Duodenal mucosa (tissue), 2 donors: ENCODE measurements at regions not wholly inside any gene's neighbourhood (a gene's known extent, or its start where the extent isn't known, plus 50 kb on each side); places are given as distances from the start of the nearest gene placed in this dataset.
"Not testable (repeated sequence)": the region's sequence is repeated elsewhere in the genome, so short reads cannot be mapped to it uniquely, and the experiment has no call there.

ENCODE experiments used
- H3K27ac ChIP-seq: one replicate; pipeline ENCODE4 v1.7.0; 2013; ENCODE audit warnings: low read depth, low read length
- H3K27me3 ChIP-seq, 2 donors: one replicate each; pipeline ENCODE4 v1.7.0; 2013; ENCODE audit warnings: low read length in 2 of 2, control low read depth in 1 of 2; ENCODE audit not compliant: insufficient read depth in 2 of 2, control insufficient read depth in 1 of 2
- H3K36me3 ChIP-seq, 2 donors: one replicate each; pipeline ENCODE4 v1.7.0; 2013; ENCODE audit warnings: low read length in 2 of 2, control low read depth in 1 of 2; ENCODE audit not compliant: insufficient read depth in 2 of 2, control insufficient read depth in 1 of 2
- H3K4me1 ChIP-seq, 2 donors: one replicate each; pipeline ENCODE4 v1.7.0; 2013; ENCODE audit warnings: low read length in 2 of 2, control low read depth in 1 of 2; ENCODE audit not compliant: insufficient read depth in 2 of 2, control insufficient read depth in 1 of 2
- H3K4me3 ChIP-seq, 2 donors: one replicate each; pipeline ENCODE4 v1.7.0; 2013; ENCODE audit warnings: low read length in 2 of 2, low read depth in 1 of 2
- H3K9ac ChIP-seq, 2 donors: one replicate each; pipeline ENCODE4 v1.7.0; 2013; ENCODE audit warnings: low read length in 2 of 2, low read depth in 1 of 2
- H3K9me3 ChIP-seq, 2 donors: one replicate each; pipeline ENCODE4 v1.7.0; 2013; ENCODE audit warnings: low read length in 2 of 2, control low read depth in 1 of 2; ENCODE audit not compliant: control insufficient read depth in 1 of 2

DNA sequence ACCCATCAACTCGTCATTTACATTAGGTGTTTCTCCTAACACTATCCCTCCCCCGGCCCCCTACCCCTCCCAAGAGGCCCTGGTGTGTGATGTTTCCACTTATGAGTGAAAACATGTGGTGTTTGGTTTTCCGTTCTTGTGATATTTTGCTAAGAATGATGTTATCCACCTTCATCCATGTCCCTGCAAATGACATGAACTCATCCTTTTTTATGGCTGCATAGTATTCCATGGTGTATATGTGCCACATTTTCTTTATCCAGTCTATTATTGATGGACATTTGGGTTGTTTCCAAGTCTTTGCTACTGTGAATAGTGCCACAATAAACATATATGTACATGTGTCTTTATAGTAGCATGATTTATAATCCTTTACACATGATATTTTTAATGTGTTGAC lies 1914.8 kb upstream of the RAG2 start:
- H3K9me3 ChIP-seq, H3K27ac ChIP-seq, H3K4me3 ChIP-seq, H3K9ac ChIP-seq, H3K27me3 ChIP-seq, H3K36me3 ChIP-seq, H3K4me1 ChIP-seq: not testable (repeated sequence)

DNA sequence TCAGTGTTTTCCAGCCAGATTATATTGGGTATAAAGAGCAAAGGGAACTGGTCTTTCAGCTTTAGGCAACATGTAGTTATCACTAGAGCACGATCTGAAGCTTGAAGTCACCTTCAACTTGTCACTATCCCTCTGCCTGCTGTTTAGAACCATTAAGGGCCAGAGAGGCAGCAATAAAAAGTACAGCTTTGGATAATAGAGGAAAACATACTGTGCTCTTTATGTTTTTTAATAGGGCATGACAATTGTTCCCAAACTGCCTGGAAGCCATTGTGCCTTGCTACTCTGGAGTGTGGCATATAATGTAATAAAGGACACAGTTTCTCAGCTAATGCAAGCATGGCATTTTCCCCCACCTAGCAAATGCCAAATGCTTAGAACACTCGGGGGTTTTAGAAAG lies 1912.0 kb upstream of the RAG2 start:
- no peaks in the 10 kb centered on the region for H3K4me1 ChIP-seq
- no peaks in the 10 kb centered on the region for H3K36me3 ChIP-seq
- H3K9me3 ChIP-seq = no peaks in the 10 kb centered on the region

DNA sequence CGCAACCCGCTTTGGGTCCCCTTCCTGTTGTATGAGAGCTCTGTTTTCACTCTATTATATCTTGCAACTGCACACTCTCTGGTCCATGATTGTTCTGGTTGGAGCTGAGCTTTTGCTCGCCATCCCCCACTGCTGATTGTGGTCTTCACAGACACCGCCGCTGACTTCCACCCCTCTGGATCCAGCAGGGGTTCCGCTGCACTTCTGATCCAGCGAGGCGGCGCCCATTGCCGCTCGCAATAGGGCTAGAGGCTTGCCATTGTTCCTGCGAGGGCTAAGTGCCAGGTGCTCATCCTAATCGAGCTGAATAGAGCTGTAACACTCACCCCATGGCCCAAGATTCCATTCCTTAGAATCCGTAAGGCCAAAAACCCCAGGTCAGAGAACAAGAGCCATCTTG lies 1905.8 kb upstream of the RAG2 start:
- Histone ChIP-seq H3K4me1 (no peaks in the 10 kb centered on the region), H3K36me3 (no peaks in the 10 kb centered on the region), H3K27me3 (no peaks in the 10 kb centered on the region), H3K9ac (no peak overlapping the region), H3K4me3 (no peak overlapping the region), H3K9me3 (no peaks in the 10 kb centered on the region), H3K27ac (no peak overlapping the region)

More for the DNA sequence above, 1912.0 kb upstream of the RAG2 start:
- Histone ChIP-seq H3K9ac (no peak overlapping the region), H3K27me3 (no peaks in the 10 kb centered on the region), H3K4me3 (no peak overlapping the region), H3K27ac (no peak overlapping the region)

DNA sequence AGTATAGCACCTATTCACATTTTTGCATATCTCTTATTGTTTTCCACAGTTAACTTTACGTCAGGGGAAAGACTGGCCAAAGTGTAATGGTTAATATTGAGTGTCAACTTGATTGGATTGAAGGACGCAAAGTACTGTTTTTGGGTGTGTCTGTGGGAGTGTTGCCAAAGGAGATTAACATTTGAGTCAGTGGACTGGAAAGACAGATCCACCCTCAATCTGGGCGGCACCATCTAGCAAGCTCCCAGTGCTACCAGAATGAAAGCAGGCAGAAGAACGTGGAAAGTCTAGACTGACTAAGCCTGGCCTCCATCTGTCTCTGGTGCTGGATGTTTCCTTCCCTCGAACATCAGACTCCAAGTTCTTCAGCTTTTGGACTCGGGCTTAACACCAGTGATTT lies 1900.7 kb upstream of the RAG2 start:
- Histone ChIP-seq H3K4me3 (no peak overlapping the region), H3K9ac (no peak overlapping the region), H3K9me3 (no peaks in the 10 kb centered on the region), H3K27ac (no peak overlapping the region), H3K27me3 (no peaks in the 10 kb centered on the region), H3K4me1 (no peaks in the 10 kb centered on the region), H3K36me3 (no peaks in the 10 kb centered on the region)

DNA sequence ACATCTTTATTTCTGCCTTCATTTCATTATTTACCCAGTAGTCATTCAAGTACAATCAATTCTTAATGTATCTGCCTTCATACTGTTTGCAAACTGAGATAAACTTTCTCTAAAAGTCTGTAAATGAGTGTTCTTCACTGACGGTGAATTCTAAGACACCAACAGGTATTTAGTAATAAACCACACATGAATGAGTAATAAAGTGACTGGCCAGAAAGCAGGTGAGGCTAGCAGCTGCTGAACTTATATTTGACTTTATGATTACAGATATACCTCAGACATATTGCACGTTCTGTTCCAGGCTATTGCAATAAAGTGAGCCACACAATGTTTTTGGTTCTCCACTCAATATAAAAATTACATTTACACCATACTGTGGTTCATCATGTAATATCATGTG lies 1894.0 kb upstream of the RAG2 start:
- H3K4me3 ChIP-seq = no peak overlapping the region
- H3K9ac ChIP-seq = no peak overlapping the region
- H3K27ac ChIP-seq = no peak overlapping the region
- H3K27me3 ChIP-seq = no peaks in the 10 kb centered on the region
- no peaks in the 10 kb centered on the region for H3K36me3 ChIP-seq
- H3K9me3 ChIP-seq = no peaks in the 10 kb centered on the region
- H3K4me1 ChIP-seq = no peaks in the 10 kb centered on the region

DNA sequence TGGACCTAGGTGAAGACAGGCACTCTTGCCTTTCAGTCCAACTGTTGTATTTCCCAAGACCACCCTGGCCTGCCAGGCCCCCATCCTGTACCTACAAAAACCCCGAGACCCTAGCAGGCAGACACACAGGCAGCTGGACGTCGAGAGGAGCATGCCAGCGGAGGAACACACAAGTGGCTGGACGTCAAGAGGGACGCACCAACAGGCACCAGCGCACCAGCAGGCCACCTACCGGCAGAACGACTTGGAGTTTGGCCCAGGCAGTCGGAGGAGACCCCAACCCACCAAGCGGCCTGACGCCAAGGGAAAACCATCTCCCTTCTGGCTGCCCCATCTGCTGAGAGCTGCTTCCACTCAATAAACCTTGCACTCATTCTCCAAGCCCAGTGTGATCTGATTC lies 1883.4 kb upstream of the RAG2 start:
- no peak overlapping the region for H3K4me3 ChIP-seq
- H3K27me3 ChIP-seq = no peaks in the 10 kb centered on the region
- H3K36me3 ChIP-seq = no peaks in the 10 kb centered on the region
- no peak overlapping the region for H3K9ac ChIP-seq
- no peaks in the 10 kb centered on the region for H3K4me1 ChIP-seq
- H3K9me3 ChIP-seq = no peaks in the 10 kb centered on the region
- no peak overlapping the region for H3K27ac ChIP-seq

DNA sequence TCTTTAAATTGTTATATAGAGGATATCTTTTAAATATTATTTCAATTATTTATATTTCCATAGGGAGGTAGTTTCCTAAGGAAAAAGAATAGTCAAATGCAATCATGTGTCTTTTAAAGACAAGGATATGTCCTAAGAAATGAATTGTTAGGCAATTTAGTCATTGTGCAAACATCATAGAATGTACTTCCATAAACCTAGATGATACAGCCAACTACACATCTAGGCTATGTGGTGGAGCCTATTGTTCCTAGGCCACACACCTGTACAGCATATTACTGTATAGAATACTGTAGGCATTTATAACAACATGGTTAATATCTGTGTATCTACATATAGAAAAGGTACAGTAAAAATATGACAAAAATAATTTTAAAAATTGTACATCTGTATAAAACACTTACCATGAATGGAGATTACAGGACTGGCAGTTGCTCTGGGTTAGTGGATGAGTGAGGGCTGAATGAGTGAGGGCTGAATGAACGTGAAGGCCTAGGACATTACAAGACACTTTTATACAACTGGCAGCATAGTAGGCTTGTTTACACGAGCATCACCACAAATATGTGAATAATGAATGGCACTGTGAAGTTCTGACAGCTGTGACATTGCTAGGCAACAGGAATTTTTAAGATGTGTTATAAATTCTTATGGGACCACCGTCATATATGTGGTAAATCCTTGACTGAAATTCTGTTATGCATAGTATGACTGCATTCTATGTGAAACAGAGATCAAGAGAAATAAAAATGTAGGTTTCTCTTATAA lies 1879.0 kb upstream of the RAG2 start:
- Histone ChIP-seq H3K36me3 (no peaks in the 10 kb centered on the region), H3K4me3 (no peak overlapping the region)

DNA sequence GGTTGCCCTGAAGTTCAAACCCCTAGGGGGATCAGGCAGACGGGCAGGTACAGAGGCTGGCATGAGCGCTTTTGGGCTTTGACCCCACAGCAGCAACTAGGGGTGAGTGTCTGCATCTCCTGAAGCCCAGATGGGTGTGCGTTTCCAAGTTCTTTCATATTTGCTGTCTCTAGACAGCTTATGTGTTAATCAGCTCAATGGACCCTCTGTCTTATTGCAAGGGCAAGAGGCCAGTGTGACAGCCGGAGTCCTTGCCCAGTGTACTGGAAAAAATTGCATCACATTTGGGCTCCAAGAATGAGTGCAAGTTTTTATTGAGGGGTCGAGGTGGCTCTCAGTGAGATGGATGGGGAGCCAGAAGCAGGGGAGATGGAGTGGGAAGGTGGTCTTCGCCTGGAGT lies 1863.7 kb upstream of the RAG2 start:
- no peaks in the 10 kb centered on the region for H3K9me3 ChIP-seq
- no peak overlapping the region for H3K4me3 ChIP-seq
- no peak overlapping the region for H3K9ac ChIP-seq
- no peaks in the 10 kb centered on the region for H3K4me1 ChIP-seq
- H3K27ac ChIP-seq = no peak overlapping the region
- no peaks in the 10 kb centered on the region for H3K27me3 ChIP-seq
- H3K36me3 ChIP-seq = no peaks in the 10 kb centered on the region

More for the DNA sequence above, 1879.0 kb upstream of the RAG2 start:
- Histone ChIP-seq H3K9me3 (no peaks in the 10 kb centered on the region), H3K27me3 (no peaks in the 10 kb centered on the region), H3K9ac (no peak overlapping the region), H3K4me1 (no peaks in the 10 kb centered on the region), H3K27ac (no peak overlapping the region)

DNA sequence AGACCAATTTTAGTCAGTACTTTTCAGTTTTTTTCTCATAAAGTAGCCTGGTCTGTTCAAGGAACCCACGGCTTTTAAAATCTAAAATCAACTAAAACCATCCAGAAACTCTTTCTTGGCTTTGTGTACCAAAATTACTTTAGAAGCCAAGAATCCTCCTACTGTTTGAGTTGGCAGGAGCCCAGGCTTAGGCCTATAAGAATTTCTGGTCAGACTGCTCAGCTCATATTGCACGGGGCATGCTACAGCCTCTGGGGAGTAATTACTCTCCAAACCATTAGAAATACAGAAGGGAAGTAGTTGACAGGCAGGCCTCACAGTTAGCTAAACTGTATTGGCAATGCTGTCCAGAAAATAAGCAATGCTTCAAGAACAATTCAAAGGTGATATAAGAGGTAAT lies 1862.9 kb upstream of the RAG2 start:
- Histone ChIP-seq H3K9ac (no peak overlapping the region), H3K4me1 (no peaks in the 10 kb centered on the region), H3K9me3 (no peaks in the 10 kb centered on the region), H3K36me3 (no peaks in the 10 kb centered on the region), H3K27me3 (no peaks in the 10 kb centered on the region), H3K27ac (no peak overlapping the region), H3K4me3 (no peak overlapping the region)

DNA sequence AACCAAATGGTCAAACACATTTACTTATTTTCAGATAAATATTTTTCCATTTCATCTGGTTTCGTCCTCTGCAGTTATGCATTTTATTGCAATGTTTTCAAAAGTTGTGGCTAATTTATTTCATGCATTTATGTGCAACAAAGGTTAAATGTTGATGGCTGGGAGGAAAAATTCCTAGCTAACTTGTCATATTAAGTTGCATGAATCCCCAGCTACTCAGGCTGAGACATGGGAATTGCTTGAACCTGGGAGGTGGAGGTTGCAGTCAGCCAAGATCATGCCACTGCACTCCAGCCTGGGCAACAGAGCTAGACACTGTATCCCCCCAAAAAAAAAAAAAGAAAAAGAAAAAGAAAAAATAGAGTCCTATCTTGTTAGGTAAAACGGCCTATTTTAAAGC lies 1862.4 kb upstream of the RAG2 start:
- Histone ChIP-seq H3K4me3 (no peak overlapping the region), H3K27ac (no peak overlapping the region), H3K27me3 (no peaks in the 10 kb centered on the region), H3K4me1 (no peaks in the 10 kb centered on the region), H3K9ac (no peak overlapping the region), H3K9me3 (no peaks in the 10 kb centered on the region), H3K36me3 (no peaks in the 10 kb centered on the region)

DNA sequence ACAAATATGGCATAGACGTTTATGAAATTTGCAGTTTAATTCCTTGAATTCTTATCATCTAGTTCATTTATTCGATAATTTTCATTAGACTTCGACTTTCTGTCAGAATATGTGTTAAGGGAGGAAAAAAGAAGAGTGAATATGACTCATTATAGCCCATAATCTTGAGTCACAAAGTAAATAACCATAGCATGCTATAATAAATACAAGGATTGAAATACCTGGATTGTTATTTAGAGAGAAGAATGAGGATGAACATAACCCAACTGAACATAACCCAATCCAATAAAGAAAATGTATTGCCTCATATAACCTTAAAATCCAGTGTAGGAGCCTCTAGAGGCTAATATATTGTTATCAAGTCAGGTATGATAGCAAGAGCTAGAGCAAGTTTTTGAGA lies 1858.3 kb upstream of the RAG2 start:
- H3K27me3 ChIP-seq = no peaks in the 10 kb centered on the region
- no peak overlapping the region for H3K4me3 ChIP-seq
- no peaks in the 10 kb centered on the region for H3K4me1 ChIP-seq
- no peak overlapping the region for H3K27ac ChIP-seq
- no peak overlapping the region for H3K9ac ChIP-seq
- no peaks in the 10 kb centered on the region for H3K36me3 ChIP-seq
- no peaks in the 10 kb centered on the region for H3K9me3 ChIP-seq
